ENCODE measurements at regions not wholly inside any gene's neighbourhood (a gene's known extent, or its start where the extent isn't known, plus 50 kb on each side); places are given as distances from the start of the nearest gene placed in this dataset.

- TF ChIP-seq POLR2A (IDR thresholded peaks at IDR 0.05; ENCODE audit: low read depth, low read length) (no peak), TAF1 (IDR thresholded peaks at IDR 0.05; ENCODE audit: borderline replicate concordance, low read depth, low read length) (no peak)
Measured at GRCh38 chr17:71118039-71118438, 948.7 kb downstream of the KCNJ2 start.
